Skin epidermis (tissue), 12 donors: ENCODE measurements at regions not wholly inside any gene's neighbourhood (a gene's known extent, or its start where the extent isn't known, plus 50 kb on each side); places are given as distances from the start of the nearest gene placed in this dataset.
"Not testable (repeated sequence)": the region's sequence is repeated elsewhere in the genome, so short reads cannot be mapped to it uniquely, and the experiment has no call there.

Experiments used
- H3K27ac ChIP-seq, 21 experiments: fragments of 200-600 bp; sonication (generic) in 11 of 21; one replicate each; pipeline ENCODE4 v1.5.0; 2020; ENCODE audit warnings: mild to moderate bottlenecking in 3 of 21, inconsistent platforms in 2 of 21, moderate library complexity in 2 of 21
- H3K4me3 ChIP-seq, 7 experiments: fragments of 200-600 bp; sonication (generic) in 2 of 7; one replicate each; pipeline ENCODE4 v1.5.0; 2020; ENCODE audit warnings: inconsistent platforms in 2 of 7, mild to moderate bottlenecking in 2 of 7, moderate library complexity in 1 of 7

GRCh38 chr20:48532028-48532427, 295.8 kb downstream of the PREX1 start:
- H3K4me3 ChIP-seq = no peak overlapping the region

GRCh38 chr20:48531505-48531904, 296.3 kb downstream of the PREX1 start:
- H3K4me3 ChIP-seq = no peak overlapping the region

More at GRCh38 chr20:48532028-48532427, 295.8 kb downstream of the PREX1 start:
- H3K27ac ChIP-seq = no peak overlapping the region

DNA sequence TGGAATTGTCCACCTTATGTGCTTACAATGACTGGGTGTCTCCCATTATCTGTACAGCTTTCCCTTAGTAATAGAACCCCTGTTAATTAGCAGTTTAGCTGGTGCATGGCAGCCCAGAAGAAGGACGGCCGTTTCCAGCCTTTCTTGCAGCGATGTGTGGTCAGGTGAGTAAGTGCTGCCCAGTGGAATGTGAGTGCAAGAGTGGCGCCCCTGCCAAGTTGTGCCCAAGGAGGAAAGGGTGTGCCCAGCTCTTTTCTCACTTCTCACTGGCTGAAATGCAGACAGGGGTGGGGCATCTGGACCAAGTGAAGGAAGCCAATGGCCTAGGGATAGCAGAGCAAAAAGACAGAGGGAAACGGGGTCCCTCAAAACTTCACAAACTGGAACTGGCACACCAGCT, 296.8 kb downstream of the PREX1 start:
- H3K27ac ChIP-seq = no peak overlapping the region

More at GRCh38 chr20:48531505-48531904, 296.3 kb downstream of the PREX1 start:
- H3K27ac ChIP-seq = no peak overlapping the region

GRCh38 chr20:48528346-48528745, 299.5 kb downstream of the PREX1 start:
- Histone ChIP-seq H3K27ac (no peak overlapping the region), H3K4me3 (no peak overlapping the region)

More for the DNA sequence above, 296.8 kb downstream of the PREX1 start:
- H3K4me3 ChIP-seq = no peak overlapping the region

GRCh38 chr20:48527771-48528170, 300.0 kb downstream of the PREX1 start:
- no peak overlapping the region for H3K4me3 ChIP-seq
- H3K27ac ChIP-seq = no peak overlapping the region

DNA sequence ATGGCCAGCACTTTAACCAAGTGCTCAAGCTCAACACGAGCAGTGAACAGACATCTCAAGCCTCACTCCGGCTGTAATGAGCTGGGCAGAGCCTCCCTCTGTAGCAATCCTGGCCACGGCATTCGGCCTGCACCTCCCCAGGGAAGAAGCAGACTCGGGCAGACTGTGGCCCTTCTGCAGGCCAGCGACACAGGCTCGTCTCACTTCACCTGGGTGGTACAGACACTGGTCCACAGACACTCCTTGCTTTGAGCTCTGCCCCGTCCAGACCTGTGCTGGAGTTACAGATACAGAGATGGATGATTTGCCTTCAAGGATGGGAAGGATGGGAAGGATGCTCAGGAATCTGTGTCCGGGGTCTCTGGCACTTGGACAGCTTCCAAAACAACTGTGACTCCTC, 300.9 kb downstream of the PREX1 start:
- Histone ChIP-seq H3K4me3 (no peak overlapping the region), H3K27ac (no peak overlapping the region)

DNA sequence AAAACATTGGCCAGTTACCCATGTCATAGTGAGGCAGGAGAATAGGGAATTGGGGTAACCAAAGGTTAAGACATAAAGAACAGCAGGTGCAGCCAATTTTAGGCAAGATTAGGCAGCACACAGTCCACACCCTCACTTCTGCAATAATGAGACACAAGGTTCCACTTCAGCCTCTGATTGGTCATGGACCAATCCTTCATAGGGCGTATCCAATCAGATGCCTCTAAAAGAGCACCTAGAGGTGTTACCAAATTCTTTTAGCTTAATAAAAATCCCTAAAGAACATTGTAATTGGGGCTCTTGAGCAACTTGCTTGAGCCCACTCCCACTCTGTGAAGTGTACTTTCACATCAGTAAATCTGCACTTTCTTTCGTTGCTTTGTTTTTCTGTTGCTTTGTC, 302.4 kb downstream of the PREX1 start:
- no peak overlapping the region for H3K4me3 ChIP-seq
- H3K27ac ChIP-seq = no peak overlapping the region

- Histone ChIP-seq H3K27ac (no peak overlapping the region), H3K4me3 (no peak overlapping the region)
These were observed 303.2 kb downstream of the PREX1 start for GRCh38 chr20:48524582-48524981.

GRCh38 chr20:48523191-48523995, 304.4 kb downstream of the PREX1 start:
- Histone ChIP-seq H3K4me3 (no peak overlapping the region), H3K27ac (no peak overlapping the region)

DNA sequence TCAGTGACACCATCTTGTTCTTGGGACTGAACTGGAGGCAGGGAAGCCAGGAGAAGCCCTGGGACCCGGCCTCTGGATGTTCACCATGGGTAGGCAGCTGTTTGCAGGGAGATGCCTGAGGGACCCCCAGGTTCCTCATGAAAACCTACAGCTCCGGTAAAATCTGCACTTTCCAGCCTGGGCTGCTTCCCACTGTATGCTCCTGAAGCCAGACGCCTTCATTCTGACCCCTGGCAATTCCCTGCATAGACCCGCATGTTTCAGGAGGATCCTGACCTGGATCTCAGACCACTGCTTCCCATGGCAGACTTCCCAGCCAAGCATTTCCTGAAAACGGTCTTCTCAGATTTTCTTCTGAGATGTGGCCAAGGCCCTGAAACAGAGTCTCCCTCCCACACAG, 306.7 kb downstream of the PREX1 start:
- Histone ChIP-seq H3K27ac (no peak overlapping the region), H3K4me3 (no peak overlapping the region)

- H3K4me3 ChIP-seq, H3K27ac ChIP-seq: not testable (repeated sequence)
These were observed 311.6 kb downstream of the PREX1 start for GRCh38 chr20:48516196-48516595.

DNA sequence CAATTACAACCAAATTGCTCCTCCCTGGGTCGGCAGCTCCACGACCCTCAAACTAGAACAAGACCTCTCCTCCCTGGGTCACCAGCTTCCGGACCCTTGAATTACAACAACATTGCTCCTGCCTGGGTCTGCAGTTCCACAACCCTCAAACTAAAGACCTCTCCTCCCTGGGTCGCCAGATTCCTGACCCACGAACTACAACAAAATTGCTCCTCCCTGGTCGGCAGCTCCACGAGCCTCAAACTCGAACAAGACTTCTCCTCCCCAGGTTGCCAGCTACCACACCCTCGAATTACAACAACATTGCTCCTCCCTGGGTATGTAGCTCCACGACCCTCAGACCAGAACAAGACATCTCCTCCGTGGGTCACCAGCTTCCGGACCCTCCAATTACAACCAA, 313.2 kb downstream of the PREX1 start:
- not testable (repeated sequence) for H3K4me3 ChIP-seq, H3K27ac ChIP-seq

GRCh38 chr20:48512539-48512938, 315.3 kb downstream of the PREX1 start:
- not testable (repeated sequence) for H3K4me3 ChIP-seq, H3K27ac ChIP-seq

DNA sequence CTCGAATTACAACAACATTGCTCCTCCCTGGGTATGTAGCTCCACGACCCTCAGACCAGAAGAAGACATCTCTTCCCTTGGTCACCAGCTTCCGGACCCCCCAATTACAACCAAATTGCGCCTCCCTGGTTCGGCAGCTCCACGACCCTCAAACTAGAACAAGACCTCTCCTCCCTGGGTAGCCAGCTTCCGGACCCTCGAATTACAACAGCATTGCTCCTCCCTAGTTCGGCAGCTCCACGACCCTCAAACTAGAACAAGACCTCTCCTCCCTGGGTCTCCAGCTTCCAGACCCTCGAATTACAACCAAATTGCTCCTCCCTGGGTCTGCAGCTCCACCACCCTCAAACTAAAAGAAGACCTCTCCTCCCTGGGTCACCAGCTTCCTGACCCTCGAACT, 322.7 kb downstream of the PREX1 start:
- not testable (repeated sequence) for H3K27ac ChIP-seq, H3K4me3 ChIP-seq

GRCh38 chr20:48503166-48503815, 324.5 kb downstream of the PREX1 start:
- Histone ChIP-seq H3K4me3 (no peak overlapping the region), H3K27ac (no peak overlapping the region)

DNA sequence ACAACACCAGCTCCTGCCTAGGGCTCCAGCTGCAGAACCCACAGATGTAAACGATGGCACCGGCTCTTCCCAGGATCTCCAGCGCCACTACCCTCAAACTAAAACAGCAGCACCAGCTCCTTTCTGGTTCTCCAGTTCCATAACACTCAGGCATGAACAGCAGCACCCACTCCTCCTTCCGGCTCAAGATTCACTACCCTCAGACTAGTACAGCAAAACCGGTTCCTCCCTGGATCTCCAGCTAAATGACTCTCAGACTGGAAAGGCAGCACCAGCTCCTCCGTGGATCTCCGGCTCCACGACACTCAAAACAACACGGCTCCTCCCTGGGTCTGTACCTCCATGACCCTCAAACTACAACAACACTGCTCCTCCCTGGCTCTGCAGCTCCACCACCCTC, 325.0 kb downstream of the PREX1 start:
- no peak overlapping the region for H3K4me3 ChIP-seq
- no peak overlapping the region for H3K27ac ChIP-seq

- no peak overlapping the region for H3K4me3 ChIP-seq
- H3K27ac ChIP-seq = no peak overlapping the region
These were observed 325.8 kb downstream of the PREX1 start for GRCh38 chr20:48502016-48502415.

- not testable (repeated sequence) for H3K4me3 ChIP-seq, H3K27ac ChIP-seq
These were observed 326.9 kb downstream of the PREX1 start for GRCh38 chr20:48500900-48501299.

GRCh38 chr20:48498939-48499338, 328.9 kb downstream of the PREX1 start:
- not testable (repeated sequence) for H3K4me3 ChIP-seq, H3K27ac ChIP-seq

DNA sequence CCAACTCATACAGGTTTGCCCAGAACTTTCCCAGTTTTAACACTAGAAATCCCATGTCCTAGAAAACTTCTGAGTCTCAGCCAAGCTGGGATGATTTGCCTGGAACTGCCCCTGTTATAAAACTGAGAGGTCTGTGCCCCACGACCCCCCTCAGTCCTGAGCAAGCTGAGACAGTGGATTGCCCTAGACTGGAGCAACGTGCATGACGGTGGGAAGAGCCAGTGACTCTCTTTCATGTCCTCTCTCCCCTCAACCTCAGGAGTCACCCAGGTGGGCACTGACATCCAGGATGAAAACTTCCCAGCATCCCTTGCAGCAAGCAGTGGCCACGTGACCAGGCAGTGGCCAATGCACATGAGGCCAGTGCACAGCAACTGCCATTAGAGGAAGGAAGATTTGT, 329.7 kb downstream of the PREX1 start:
- not testable (repeated sequence) for H3K27ac ChIP-seq, H3K4me3 ChIP-seq

- Histone ChIP-seq H3K4me3 (no peak overlapping the region), H3K27ac (no peak overlapping the region)
These were observed 333.8 kb downstream of the PREX1 start for GRCh38 chr20:48493966-48494365.
